22Rv1 (cell line): ENCODE measurements at regions not wholly inside any gene's neighbourhood (a gene's known extent, or its start where the extent isn't known, plus 50 kb on each side); places are given as distances from the start of the nearest gene placed in this dataset.

Experiments used
- CTCF ChIP-seq: fragments of 450-650 bp; IDR thresholded peaks from 2 replicates; pipeline ENCODE4 v1.5.1; 2017; ENCODE audit warnings: mild to moderate bottlenecking
- ZFX ChIP-seq: fragments of 450-650 bp; IDR thresholded peaks from 2 replicates; pipeline ENCODE4 v1.6.1; 2017; ENCODE audit warnings: antibody characterized with exemption, borderline replicate concordance

GRCh38 chr10:62512732-62513475 lies 138.7 kb downstream of the ZNF365 start:
- no peak for TF ChIP-seq CTCF
- no peak for TF ChIP-seq ZFX
